HG02938 (cell line): ENCODE measurements at regions not wholly inside any gene's neighbourhood (a gene's known extent, or its start where the extent isn't known, plus 50 kb on each side); places are given as distances from the start of the nearest gene placed in this dataset.
"Not testable (repeated sequence)": the region's sequence is repeated elsewhere in the genome, so short reads cannot be mapped to it uniquely, and the experiment has no call there.

ENCODE experiments used
- ATAC-seq: cut with Tn5 transposase; IDR thresholded peaks from one replicate; pipeline ENCODE4 v1.9.1; 2021; ENCODE audit warnings: mild to moderate bottlenecking, moderate library complexity; ENCODE audit not compliant: unreplicated experiment

GRCh38 chr3:125695688-125696087 lies 100.4 kb upstream of the OSBPL11 start:
- no peak for ATAC-seq

GRCh38 chr3:125697126-125697525 lies 101.8 kb upstream of the OSBPL11 start:
- ATAC-seq = not testable (repeated sequence)

GRCh38 chr3:125697979-125698640 lies 102.8 kb upstream of the OSBPL11 start:
- not testable (repeated sequence) for ATAC-seq

GRCh38 chr3:125715651-125716050 lies 120.4 kb upstream of the OSBPL11 start:
- ATAC-seq = no peak

- not testable (repeated sequence) for ATAC-seq
Measured at GRCh38 chr3:125732151-125732550, 136.9 kb upstream of the OSBPL11 start.

- ATAC-seq = not testable (repeated sequence)
Measured at GRCh38 chr3:125741991-125742718, 146.9 kb upstream of the OSBPL11 start.

- not testable (repeated sequence) for ATAC-seq
Measured at GRCh38 chr3:125742845-125743244, 147.5 kb upstream of the OSBPL11 start.

- not testable (repeated sequence) for ATAC-seq
Measured at GRCh38 chr3:125757050-125757449, 161.8 kb upstream of the OSBPL11 start.

- not testable (repeated sequence) for ATAC-seq
Measured at GRCh38 chr3:125758641-125759130, 163.4 kb upstream of the OSBPL11 start.

GRCh38 chr3:125762601-125763000 lies 167.3 kb upstream of the OSBPL11 start:
- not testable (repeated sequence) for ATAC-seq

- not testable (repeated sequence) for ATAC-seq
Measured at GRCh38 chr3:125766285-125766826, 171.1 kb upstream of the OSBPL11 start.

- not testable (repeated sequence) for ATAC-seq
Measured at GRCh38 chr3:125766931-125767330, 171.6 kb upstream of the OSBPL11 start.

GRCh38 chr3:125767641-125768040 lies 172.3 kb upstream of the OSBPL11 start:
- no peak for ATAC-seq

GRCh38 chr3:125768821-125769220 lies 173.5 kb upstream of the OSBPL11 start:
- not testable (repeated sequence) for ATAC-seq

GRCh38 chr3:125771506-125771905 lies 176.2 kb upstream of the OSBPL11 start:
- not testable (repeated sequence) for ATAC-seq

- ATAC-seq = not testable (repeated sequence)
Measured at GRCh38 chr3:125774433-125775034, 179.2 kb upstream of the OSBPL11 start.

GRCh38 chr3:125775106-125775505 lies 179.8 kb upstream of the OSBPL11 start:
- not testable (repeated sequence) for ATAC-seq

- not testable (repeated sequence) for ATAC-seq
Measured at GRCh38 chr3:125775606-125776294, 180.5 kb upstream of the OSBPL11 start.

- not testable (repeated sequence) for ATAC-seq
Measured at GRCh38 chr3:125779276-125779675, 184.0 kb upstream of the OSBPL11 start.

GRCh38 chr3:125779918-125780317 lies 184.6 kb upstream of the OSBPL11 start:
- ATAC-seq = not testable (repeated sequence)

- not testable (repeated sequence) for ATAC-seq
Measured at GRCh38 chr3:125781678-125782077, 186.4 kb upstream of the OSBPL11 start.
